MM.1S (cell line): ENCODE measurements at regions not wholly inside any gene's neighbourhood (a gene's known extent, or its start where the extent isn't known, plus 50 kb on each side); places are given as distances from the start of the nearest gene placed in this dataset.

Experiments used
- DNase-seq: peaks from one replicate; pipeline ENCODE4 v3.0.0-alpha.2; 2015
- H2AFZ ChIP-seq: fragments of 300-600 bp; sonication (generic); 2 replicates; pipeline ENCODE4 v1.6.0; 2016; ENCODE audit warnings: antibody characterized with exemption, low read length
- H3F3A ChIP-seq: fragments of 300-600 bp; sonication (generic); 2 replicates; pipeline ENCODE4 v1.6.1; 2016; ENCODE audit warnings: mild to moderate bottlenecking, antibody characterized with exemption, low read length, moderate library complexity, mixed read lengths; ENCODE audit not compliant: insufficient read depth
- H3K27ac ChIP-seq: fragments of 300-600 bp; sonication (generic); 2 replicates; pipeline ENCODE4 v1.5.1; 2016; ENCODE audit warnings: mild to moderate bottlenecking, low read length
- H3K27me3 ChIP-seq: fragments of 300-600 bp; sonication (generic); replicated peaks from 2 replicates; pipeline ENCODE4 v1.6.0; 2016; ENCODE audit warnings: low read length; ENCODE audit not compliant: insufficient read depth
- H3K36me3 ChIP-seq: fragments of 300-600 bp; sonication (generic); replicated peaks from 2 replicates; pipeline ENCODE4 v1.6.1; 2016; ENCODE audit warnings: mild to moderate bottlenecking, low read length, mixed read lengths; ENCODE audit not compliant: insufficient read depth
- H3K4me1 ChIP-seq: fragments of 300-600 bp; sonication (generic); 2 replicates; pipeline ENCODE4 v1.6.1; 2016; ENCODE audit warnings: low read length, mixed read lengths
- H3K4me2 ChIP-seq: fragments of 300-600 bp; sonication (generic); 2 replicates; pipeline ENCODE4 v1.6.0; 2016; ENCODE audit warnings: low read depth, low read length
- H3K4me3 ChIP-seq: fragments of 300-600 bp; sonication (generic); 2 replicates; pipeline ENCODE4 v1.5.1; 2016; ENCODE audit warnings: low read length, mixed read lengths
- H3K79me2 ChIP-seq: fragments of 300-600 bp; sonication (generic); 2 replicates; pipeline ENCODE4 v1.6.1; 2016; ENCODE audit warnings: mixed run types, low read length, mixed read lengths
- H3K9ac ChIP-seq: fragments of 300-600 bp; sonication (generic); 2 replicates; pipeline ENCODE4 v1.6.1; 2016; ENCODE audit warnings: low read length, mixed read lengths
- H3K9me2 ChIP-seq: fragments of 300-600 bp; sonication (generic); replicated peaks from 2 replicates; pipeline ENCODE4 v1.6.1; 2016; ENCODE audit warnings: mild to moderate bottlenecking, low read length, mixed read lengths; ENCODE audit not compliant: insufficient read depth
- H3K9me3 ChIP-seq: fragments of 300-600 bp; sonication (generic); replicated peaks from 2 replicates; pipeline ENCODE4 v1.6.1; 2016; ENCODE audit warnings: mild to moderate bottlenecking, low read length, mixed read lengths; ENCODE audit not compliant: insufficient read depth
- H4K20me1 ChIP-seq: fragments of 300-600 bp; sonication (generic); 2 replicates; pipeline ENCODE4 v1.6.1; 2016; ENCODE audit warnings: mild to moderate bottlenecking, low read length, moderate library complexity, mixed read lengths; ENCODE audit not compliant: insufficient read depth
- EZH2 ChIP-seq: fragments of 300-600 bp; sonication (generic); optimal IDR thresholded peaks from 2 replicates; pipeline ENCODE3; 2017; ENCODE audit warnings: low read depth, mild to moderate bottlenecking, antibody characterized with exemption, low read length, mixed read lengths
- EZH2phosphoT487 ChIP-seq: fragments of 300-600 bp; sonication (generic); IDR thresholded peaks from 2 replicates; pipeline ENCODE4 v1.6.1; 2018; ENCODE audit warnings: antibody characterized with exemption, low read length
- TF ChIP-seq, protein P1 (sequence below): fragments of 300-600 bp; sonication (generic); IDR thresholded peaks from 2 replicates; pipeline ENCODE4 v1.5.1; 2016; ENCODE audit warnings: antibody characterized with exemption, low read length, mixed read lengths

DNA sequence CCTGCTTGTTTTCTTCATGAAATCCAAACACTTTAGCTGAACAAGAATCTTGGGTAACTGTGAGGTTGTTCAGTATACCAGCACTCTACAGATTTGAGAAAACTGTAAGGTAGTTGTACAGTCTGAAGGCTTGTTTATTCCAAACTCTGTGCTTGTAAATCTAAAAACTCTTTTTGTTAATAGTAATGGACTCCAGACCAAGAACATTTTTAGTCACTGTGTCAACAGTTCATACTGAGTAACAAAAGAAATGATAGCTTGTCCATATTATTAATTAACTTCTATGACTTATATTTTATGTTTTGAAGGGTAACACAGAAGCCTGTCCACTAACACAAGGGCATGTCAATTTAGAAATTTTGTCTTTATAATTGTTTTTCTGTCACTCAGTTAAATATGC lies 72.2 kb upstream of the KYNU start:
- no peak overlapping the region for H2AFZ ChIP-seq
- H3F3A ChIP-seq = no peaks in the 10 kb centered on the region
- H3K9ac ChIP-seq = no peak overlapping the region
- H3K4me2 ChIP-seq = no peak overlapping the region
- TF ChIP-seq, protein P1, sequence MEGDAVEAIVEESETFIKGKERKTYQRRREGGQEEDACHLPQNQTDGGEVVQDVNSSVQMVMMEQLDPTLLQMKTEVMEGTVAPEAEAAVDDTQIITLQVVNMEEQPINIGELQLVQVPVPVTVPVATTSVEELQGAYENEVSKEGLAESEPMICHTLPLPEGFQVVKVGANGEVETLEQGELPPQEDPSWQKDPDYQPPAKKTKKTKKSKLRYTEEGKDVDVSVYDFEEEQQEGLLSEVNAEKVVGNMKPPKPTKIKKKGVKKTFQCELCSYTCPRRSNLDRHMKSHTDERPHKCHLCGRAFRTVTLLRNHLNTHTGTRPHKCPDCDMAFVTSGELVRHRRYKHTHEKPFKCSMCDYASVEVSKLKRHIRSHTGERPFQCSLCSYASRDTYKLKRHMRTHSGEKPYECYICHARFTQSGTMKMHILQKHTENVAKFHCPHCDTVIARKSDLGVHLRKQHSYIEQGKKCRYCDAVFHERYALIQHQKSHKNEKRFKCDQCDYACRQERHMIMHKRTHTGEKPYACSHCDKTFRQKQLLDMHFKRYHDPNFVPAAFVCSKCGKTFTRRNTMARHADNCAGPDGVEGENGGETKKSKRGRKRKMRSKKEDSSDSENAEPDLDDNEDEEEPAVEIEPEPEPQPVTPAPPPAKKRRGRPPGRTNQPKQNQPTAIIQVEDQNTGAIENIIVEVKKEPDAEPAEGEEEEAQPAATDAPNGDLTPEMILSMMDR = no peak
- no peak for TF ChIP-seq EZH2phosphoT487
- TF ChIP-seq EZH2 = no peak
- no peaks in the 10 kb centered on the region for H3K9me2 ChIP-seq
- H3K27ac ChIP-seq = no peak overlapping the region
- no peaks in the 10 kb centered on the region for H3K4me1 ChIP-seq
- no peaks in the 10 kb centered on the region for H4K20me1 ChIP-seq
- no peaks in the 10 kb centered on the region for H3K27me3 ChIP-seq
- DNase-seq = no peak
- no peaks in the 10 kb centered on the region for H3K9me3 ChIP-seq
- H3K79me2 ChIP-seq = no peaks in the 10 kb centered on the region
- H3K4me3 ChIP-seq = no peak overlapping the region
- H3K36me3 ChIP-seq = no peaks in the 10 kb centered on the region

DNA sequence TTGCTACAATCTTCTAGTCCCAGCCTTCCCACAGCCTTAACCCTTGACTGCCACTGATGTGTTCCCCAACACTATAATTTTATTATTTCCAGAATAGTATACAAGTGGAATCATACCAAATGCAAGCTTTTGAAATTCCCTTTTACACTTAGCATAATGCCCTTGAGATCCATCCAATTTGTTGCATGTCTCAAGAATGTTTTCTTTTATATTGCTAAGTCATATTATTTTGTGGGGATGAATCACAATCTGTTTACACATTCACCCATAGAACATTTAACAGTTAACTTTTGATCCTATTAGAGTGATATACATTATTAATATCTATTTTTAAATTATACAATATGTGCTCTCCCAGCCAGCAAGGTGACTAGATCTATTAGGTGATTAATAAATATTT lies 74.3 kb upstream of the KYNU start:
- no peak for DNase-seq
- Histone ChIP-seq H3K27me3 (no peaks in the 10 kb centered on the region), H2AFZ (no peak overlapping the region), H3K27ac (no peak overlapping the region), H3K9me2 (no peaks in the 10 kb centered on the region), H3K4me3 (no peak overlapping the region), H3K36me3 (no peaks in the 10 kb centered on the region), H4K20me1 (no peaks in the 10 kb centered on the region), H3K79me2 (no peaks in the 10 kb centered on the region), H3K9me3 (no peaks in the 10 kb centered on the region), H3F3A (no peaks in the 10 kb centered on the region), H3K9ac (no peak overlapping the region), H3K4me1 (no peaks in the 10 kb centered on the region), H3K4me2 (no peak overlapping the region)
- TF ChIP-seq EZH2 = no peak
- no peak for TF ChIP-seq EZH2phosphoT487
- TF ChIP-seq, protein P1 = no peak

DNA sequence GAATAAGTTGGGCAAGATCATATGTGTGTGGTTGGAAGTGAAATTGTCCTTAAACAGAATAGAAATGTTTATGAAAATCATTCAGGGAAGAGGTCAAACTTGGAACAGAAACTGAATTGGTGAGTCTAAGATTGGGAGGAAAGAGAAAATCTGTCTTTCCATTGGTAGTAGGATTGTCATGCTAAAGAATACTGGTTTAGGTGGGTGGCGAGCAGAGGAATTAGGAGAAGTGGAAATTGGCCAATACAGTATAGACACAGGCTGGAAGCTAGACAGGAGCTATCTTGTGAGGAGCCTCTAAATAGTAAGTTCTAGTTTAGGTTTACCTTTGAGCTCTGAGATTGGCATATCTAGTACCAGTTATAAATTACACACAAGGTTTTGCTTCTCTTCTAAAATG lies 80.9 kb upstream of the KYNU start:
- Histone ChIP-seq H3K9ac (no peak overlapping the region), H3K4me3 (no peak overlapping the region), H3K36me3 (no peaks in the 10 kb centered on the region), H3F3A (no peaks in the 10 kb centered on the region), H3K9me3 (no peaks in the 10 kb centered on the region), H2AFZ (no peak overlapping the region), H3K27ac (no peak overlapping the region), H3K4me1 (no peaks in the 10 kb centered on the region), H3K27me3 (no peaks in the 10 kb centered on the region), H3K9me2 (no peaks in the 10 kb centered on the region), H3K4me2 (no peak overlapping the region), H4K20me1 (no peaks in the 10 kb centered on the region), H3K79me2 (no peaks in the 10 kb centered on the region)
- TF ChIP-seq EZH2 (no peak), EZH2phosphoT487 (no peak)
- TF ChIP-seq, protein P1 = no peak
- DNase-seq = no peak

DNA sequence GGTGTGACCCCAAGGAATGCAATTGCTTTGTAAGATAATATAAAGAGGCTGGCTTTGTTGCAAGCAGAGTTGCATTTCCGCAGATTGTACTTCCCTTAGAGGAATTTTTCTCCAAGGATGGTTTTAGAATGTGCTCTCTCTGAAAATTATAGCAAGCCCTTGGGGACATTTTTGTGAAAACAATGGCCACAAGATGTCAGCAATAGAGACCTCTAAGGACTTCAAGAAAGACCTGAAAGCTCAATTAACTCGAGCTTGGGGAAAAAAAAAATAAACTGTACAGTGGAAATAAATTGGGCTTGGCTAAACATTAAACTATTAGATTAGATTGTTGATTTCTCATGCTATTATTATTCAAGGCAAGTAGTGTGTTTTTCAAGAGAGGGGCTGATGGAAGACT lies 81.3 kb upstream of the KYNU start:
- no peak for DNase-seq
- H3K4me3 ChIP-seq = no peak overlapping the region

More for the DNA sequence above, 81.3 kb upstream of the KYNU start:
- no peaks in the 10 kb centered on the region for H3F3A ChIP-seq
- H4K20me1 ChIP-seq = no peaks in the 10 kb centered on the region
- H2AFZ ChIP-seq = no peak overlapping the region
- H3K9me3 ChIP-seq = no peaks in the 10 kb centered on the region
- no peak overlapping the region for H3K9ac ChIP-seq
- no peaks in the 10 kb centered on the region for H3K9me2 ChIP-seq
- no peaks in the 10 kb centered on the region for H3K79me2 ChIP-seq
- no peak for TF ChIP-seq EZH2phosphoT487
- TF ChIP-seq, protein P1 = no peak
- no peak for TF ChIP-seq EZH2
- no peak overlapping the region for H3K27ac ChIP-seq
- no peak overlapping the region for H3K4me2 ChIP-seq
- H3K4me1 ChIP-seq = no peaks in the 10 kb centered on the region
- H3K27me3 ChIP-seq = no peaks in the 10 kb centered on the region
- no peaks in the 10 kb centered on the region for H3K36me3 ChIP-seq
